A549 (cell line): ENCODE measurements at regions not wholly inside any gene's neighbourhood (a gene's known extent, or its start where the extent isn't known, plus 50 kb on each side); places are given as distances from the start of the nearest gene placed in this dataset.

Experiments used
- EP300 ChIP-seq, 2 experiments: fragments of >200 bp; sonication (Bioruptor Twin); formaldehyde crosslinking; IDR thresholded peaks; 2 replicates in 1 of 2; 3 replicates in 1 of 2; pipeline ENCODE4 v1.6.1; 2016 to 2017
- MAFK ChIP-seq: fragments of 450-650 bp; IDR thresholded peaks from 2 replicates; pipeline ENCODE4 v1.6.1; 2014; ENCODE audit not compliant: partially characterized antibody
- MAX ChIP-seq: IDR thresholded peaks from 2 replicates; pipeline ENCODE4 v1.6.1; 2012
- POLR2A ChIP-seq: IDR thresholded peaks from 2 replicates; pipeline ENCODE4 v1.6.1; 2012; ENCODE audit warnings: mild to moderate bottlenecking, low read length
- POLR2AphosphoS2 ChIP-seq: conservative IDR thresholded peaks from 2 replicates; pipeline ENCODE4 v1.6.1; 2012; ENCODE audit warnings: low read length, improper control_type of control experiment, inconsistent platforms
- RAD21 ChIP-seq, 2 experiments: fragments of >200 bp in 1 of 2; sonication (Bioruptor Twin) in 1 of 2; formaldehyde crosslinking in 1 of 2; IDR thresholded peaks in 1 of 2; conservative IDR thresholded peaks in 1 of 2; 2 replicates in 1 of 2; 3 replicates in 1 of 2; pipeline ENCODE4 v1.6.1; 2012 to 2018; ENCODE audit warnings: inconsistent platforms in 1 of 2
- RCOR1 ChIP-seq: fragments of 150-350 bp; IDR thresholded peaks from 2 replicates; pipeline ENCODE4 v1.6.1; 2014; ENCODE audit warnings: antibody characterized with exemption, low read length, low read depth
- TF ChIP-seq, protein P1 (sequence below): fragments of >200 bp; sonication (Bioruptor Twin); formaldehyde crosslinking; IDR thresholded peaks from 3 replicates; pipeline ENCODE4 v1.5.1; 2016
- TF ChIP-seq, protein P2 (sequence below): IDR thresholded peaks from 2 replicates; pipeline ENCODE4 v1.6.1; 2012; ENCODE audit warnings: low read depth, borderline replicate concordance
- TF ChIP-seq, protein P3 (sequence below): fragments of 150-350 bp; IDR thresholded peaks from 2 replicates; pipeline ENCODE4 v1.6.1; 2014; ENCODE audit warnings: low read depth, mild to moderate bottlenecking, low read length

- TF ChIP-seq, protein P1, sequence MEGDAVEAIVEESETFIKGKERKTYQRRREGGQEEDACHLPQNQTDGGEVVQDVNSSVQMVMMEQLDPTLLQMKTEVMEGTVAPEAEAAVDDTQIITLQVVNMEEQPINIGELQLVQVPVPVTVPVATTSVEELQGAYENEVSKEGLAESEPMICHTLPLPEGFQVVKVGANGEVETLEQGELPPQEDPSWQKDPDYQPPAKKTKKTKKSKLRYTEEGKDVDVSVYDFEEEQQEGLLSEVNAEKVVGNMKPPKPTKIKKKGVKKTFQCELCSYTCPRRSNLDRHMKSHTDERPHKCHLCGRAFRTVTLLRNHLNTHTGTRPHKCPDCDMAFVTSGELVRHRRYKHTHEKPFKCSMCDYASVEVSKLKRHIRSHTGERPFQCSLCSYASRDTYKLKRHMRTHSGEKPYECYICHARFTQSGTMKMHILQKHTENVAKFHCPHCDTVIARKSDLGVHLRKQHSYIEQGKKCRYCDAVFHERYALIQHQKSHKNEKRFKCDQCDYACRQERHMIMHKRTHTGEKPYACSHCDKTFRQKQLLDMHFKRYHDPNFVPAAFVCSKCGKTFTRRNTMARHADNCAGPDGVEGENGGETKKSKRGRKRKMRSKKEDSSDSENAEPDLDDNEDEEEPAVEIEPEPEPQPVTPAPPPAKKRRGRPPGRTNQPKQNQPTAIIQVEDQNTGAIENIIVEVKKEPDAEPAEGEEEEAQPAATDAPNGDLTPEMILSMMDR, result no peak
- no peak for TF ChIP-seq POLR2AphosphoS2
- no peak for TF ChIP-seq RAD21 (conservative IDR thresholded peaks at IDR 0.05 in 1 of 2, IDR thresholded peaks at IDR 0.05 in 1 of 2)
- no peak for TF ChIP-seq POLR2A
- TF ChIP-seq RCOR1, result no peak
- TF ChIP-seq, protein P2, sequence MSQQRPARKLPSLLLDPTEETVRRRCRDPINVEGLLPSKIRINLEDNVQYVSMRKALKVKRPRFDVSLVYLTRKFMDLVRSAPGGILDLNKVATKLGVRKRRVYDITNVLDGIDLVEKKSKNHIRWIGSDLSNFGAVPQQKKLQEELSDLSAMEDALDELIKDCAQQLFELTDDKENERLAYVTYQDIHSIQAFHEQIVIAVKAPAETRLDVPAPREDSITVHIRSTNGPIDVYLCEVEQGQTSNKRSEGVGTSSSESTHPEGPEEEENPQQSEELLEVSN, result no peak
- no peak for TF ChIP-seq MAX
- TF ChIP-seq MAFK, result no peak
- no peak for TF ChIP-seq EP300 (IDR thresholded peaks at IDR 0.05)
- TF ChIP-seq, protein P3, sequence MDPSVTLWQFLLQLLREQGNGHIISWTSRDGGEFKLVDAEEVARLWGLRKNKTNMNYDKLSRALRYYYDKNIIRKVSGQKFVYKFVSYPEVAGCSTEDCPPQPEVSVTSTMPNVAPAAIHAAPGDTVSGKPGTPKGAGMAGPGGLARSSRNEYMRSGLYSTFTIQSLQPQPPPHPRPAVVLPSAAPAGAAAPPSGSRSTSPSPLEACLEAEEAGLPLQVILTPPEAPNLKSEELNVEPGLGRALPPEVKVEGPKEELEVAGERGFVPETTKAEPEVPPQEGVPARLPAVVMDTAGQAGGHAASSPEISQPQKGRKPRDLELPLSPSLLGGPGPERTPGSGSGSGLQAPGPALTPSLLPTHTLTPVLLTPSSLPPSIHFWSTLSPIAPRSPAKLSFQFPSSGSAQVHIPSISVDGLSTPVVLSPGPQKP, result no peak
These were observed 50.9 kb upstream of the TRABD2B start for GRCh38 chr1:48048064-48048463.
